HEK293 (cell line): ENCODE measurements at regions not wholly inside any gene's neighbourhood (a gene's known extent, or its start where the extent isn't known, plus 50 kb on each side); places are given as distances from the start of the nearest gene placed in this dataset.

Source experiments
- CTCF ChIA-PET: fragments of 350-600 bp; formaldehyde crosslinking; extraction: SDS; loops from one replicate; lab custom pipeline; 2021; ENCODE audit warnings: antibody characterized with exemption; lab: Yijun Ruan, JAX
- POLR2A ChIA-PET: fragments of 300-600 bp; formaldehyde crosslinking; extraction: SDS; loops from one replicate; lab custom pipeline; 2020; ENCODE audit warnings: antibody characterized with exemption, inconsistent platforms; lab: Yijun Ruan, JAX
- H3K27ac ChIP-seq: fragments of 200-500 bp; sonication (Bioruptor generic); 2 replicates; pipeline ENCODE4 v1.5.1; 2014; ENCODE audit warnings: low read depth, low read length, control low read depth, inconsistent platforms; ENCODE audit errors: extremely low read depth
- H3K36me3 ChIP-seq, 2 experiments: fragments of 200-500 bp in 1 of 2; sonication (Bioruptor generic) in 1 of 2; 1 replicate in 1 of 2; 2 replicates in 1 of 2; pipeline ENCODE4 v1.5.1; 2014 to 2017; ENCODE audit warnings: inconsistent platforms in 2 of 2, low read length in 2 of 2; ENCODE audit not compliant: control insufficient read depth in 2 of 2, insufficient read depth in 1 of 2
- H3K4me1 ChIP-seq: fragments of 200-500 bp; sonication (Bioruptor generic); 2 replicates; pipeline ENCODE4 v1.5.1; 2014; ENCODE audit warnings: mild to moderate bottlenecking, low read length, inconsistent platforms; ENCODE audit not compliant: control insufficient read depth, insufficient read depth
- H3K4me3 ChIP-seq: 2 replicates; pipeline ENCODE4 v1.5.1; 2011; ENCODE audit warnings: low read depth, mild to moderate bottlenecking, control low read depth, low read length, moderate library complexity
- H3K9me3 ChIP-seq: fragments of 200-500 bp; sonication (Bioruptor generic); 2 replicates; pipeline ENCODE4 v1.5.1; 2014; ENCODE audit warnings: low read depth, low read length, inconsistent platforms; ENCODE audit not compliant: control insufficient read depth, insufficient read depth
- BCL11A ChIP-seq: fragments of 450-650 bp; formaldehyde crosslinking; IDR thresholded peaks from 2 replicates; pipeline ENCODE4 v1.5.1; 2016; ENCODE audit warnings: low read depth, missing biosample characterization, missing genetic modification characterization
- FEZF1 ChIP-seq: fragments of 450-650 bp; formaldehyde crosslinking; IDR thresholded peaks from 2 replicates; pipeline ENCODE4 v1.5.1; 2016; ENCODE audit warnings: missing biosample characterization, missing genetic modification characterization
- KLF17 ChIP-seq: fragments of 450-650 bp; formaldehyde crosslinking; IDR thresholded peaks from 2 replicates; pipeline ENCODE4 v1.5.1; 2016; ENCODE audit warnings: missing biosample characterization, missing genetic modification characterization
- MYNN ChIP-seq: fragments of 450-650 bp; formaldehyde crosslinking; IDR thresholded peaks from 2 replicates; pipeline ENCODE4 v1.5.1; 2016; ENCODE audit warnings: missing biosample characterization, missing genetic modification characterization, borderline replicate concordance
- PRDM6 ChIP-seq: fragments of 450-650 bp; formaldehyde crosslinking; IDR thresholded peaks from 2 replicates; pipeline ENCODE4 v1.5.1; 2017; ENCODE audit warnings: missing biosample characterization, missing genetic modification characterization
- REPIN1 ChIP-seq: fragments of 450-650 bp; formaldehyde crosslinking; IDR thresholded peaks from 2 replicates; pipeline ENCODE4 v1.5.1; 2017; ENCODE audit warnings: missing biosample characterization, missing genetic modification characterization, low read depth
- SETDB1 ChIP-seq: IDR thresholded peaks from one replicate; pipeline ENCODE4 v1.6.1; 2017; ENCODE audit warnings: mild to moderate bottlenecking, low read length, moderate library complexity, mixed read lengths; ENCODE audit not compliant: insufficient read length
- SP7 ChIP-seq: fragments of 450-650 bp; formaldehyde crosslinking; IDR thresholded peaks from 2 replicates; pipeline ENCODE4 v1.5.1; 2016; ENCODE audit warnings: missing biosample characterization, missing genetic modification characterization
- YY2 ChIP-seq: fragments of 450-650 bp; formaldehyde crosslinking; IDR thresholded peaks from 2 replicates; pipeline ENCODE4 v1.5.1; 2016; ENCODE audit warnings: missing biosample characterization, missing genetic modification characterization
- ZBTB1 ChIP-seq: fragments of 450-650 bp; formaldehyde crosslinking; IDR thresholded peaks from 2 replicates; pipeline ENCODE4 v1.5.1; 2016; ENCODE audit warnings: missing biosample characterization, missing genetic modification characterization
- ZBTB17 ChIP-seq: fragments of 450-650 bp; formaldehyde crosslinking; IDR thresholded peaks from 2 replicates; pipeline ENCODE4 v1.5.1; 2016; ENCODE audit warnings: missing biosample characterization, missing genetic modification characterization
- ZFHX2 ChIP-seq: fragments of 450-650 bp; formaldehyde crosslinking; conservative IDR thresholded peaks from 2 replicates; pipeline ENCODE4 v1.5.1; 2016; ENCODE audit warnings: missing biosample characterization, missing genetic modification characterization
- ZFP41 ChIP-seq: fragments of 450-650 bp; formaldehyde crosslinking; IDR thresholded peaks from 2 replicates; pipeline ENCODE4 v1.5.1; 2016; ENCODE audit warnings: missing biosample characterization, missing genetic modification characterization, borderline replicate concordance
- ZNF174 ChIP-seq: fragments of 450-650 bp; formaldehyde crosslinking; IDR thresholded peaks from 2 replicates; pipeline ENCODE4 v1.5.0; 2017; ENCODE audit warnings: missing biosample characterization, mild to moderate bottlenecking, missing genetic modification characterization
- ZNF211 ChIP-seq: fragments of 450-650 bp; formaldehyde crosslinking; IDR thresholded peaks from 2 replicates; pipeline ENCODE4 v1.5.1; 2016; ENCODE audit warnings: low read depth, missing biosample characterization, missing genetic modification characterization
- ZNF239 ChIP-seq: fragments of 450-650 bp; formaldehyde crosslinking; IDR thresholded peaks from 2 replicates; pipeline ENCODE4 v1.5.1; 2016; ENCODE audit warnings: missing biosample characterization, missing genetic modification characterization
- ZNF266 ChIP-seq: fragments of 450-650 bp; formaldehyde crosslinking; IDR thresholded peaks from 2 replicates; pipeline ENCODE4 v1.5.1; 2016; ENCODE audit warnings: missing biosample characterization, missing genetic modification characterization, low read depth
- ZNF302 ChIP-seq: fragments of 450-650 bp; formaldehyde crosslinking; IDR thresholded peaks from 2 replicates; pipeline ENCODE4 v1.5.1; 2016; ENCODE audit warnings: missing biosample characterization, missing genetic modification characterization, low read depth
- ZNF394 ChIP-seq: fragments of 450-650 bp; formaldehyde crosslinking; IDR thresholded peaks from 2 replicates; pipeline ENCODE4 v1.5.1; 2016; ENCODE audit warnings: missing biosample characterization, missing genetic modification characterization, mild to moderate bottlenecking, moderate library complexity, borderline replicate concordance
- ZNF501 ChIP-seq: fragments of 450-650 bp; formaldehyde crosslinking; IDR thresholded peaks from 2 replicates; pipeline ENCODE4 v1.5.1; 2016; ENCODE audit warnings: missing biosample characterization, missing genetic modification characterization
- ZNF521 ChIP-seq: fragments of 450-650 bp; formaldehyde crosslinking; IDR thresholded peaks from 2 replicates; pipeline ENCODE4 v1.5.1; 2017; ENCODE audit warnings: missing biosample characterization, mild to moderate bottlenecking, missing genetic modification characterization
- ZNF544 ChIP-seq: fragments of 450-650 bp; formaldehyde crosslinking; IDR thresholded peaks from 2 replicates; pipeline ENCODE4 v1.5.0; 2017; ENCODE audit warnings: missing biosample characterization, missing genetic modification characterization
- ZNF580 ChIP-seq: fragments of 450-650 bp; formaldehyde crosslinking; IDR thresholded peaks from 2 replicates; pipeline ENCODE4 v1.5.1; 2016; ENCODE audit warnings: missing biosample characterization, missing genetic modification characterization
- ZNF600 ChIP-seq: fragments of 450-650 bp; formaldehyde crosslinking; IDR thresholded peaks from 2 replicates; pipeline ENCODE4 v1.5.1; 2016; ENCODE audit warnings: missing biosample characterization, missing genetic modification characterization
- ZNF645 ChIP-seq: fragments of 450-650 bp; formaldehyde crosslinking; IDR thresholded peaks from 2 replicates; pipeline ENCODE4; 2016; ENCODE audit warnings: missing biosample characterization, missing genetic modification characterization
- ZNF776 ChIP-seq: fragments of 450-650 bp; formaldehyde crosslinking; IDR thresholded peaks from 2 replicates; pipeline ENCODE4 v1.5.0; 2017; ENCODE audit warnings: missing biosample characterization, missing genetic modification characterization, borderline replicate concordance
- ZNF830 ChIP-seq: fragments of 450-650 bp; IDR thresholded peaks from 2 replicates; pipeline ENCODE4 v1.5.0; 2018; ENCODE audit warnings: missing biosample characterization, missing genetic modification characterization, low read depth, mild to moderate bottlenecking, moderate library complexity
- ZSCAN4 ChIP-seq: fragments of 450-650 bp; formaldehyde crosslinking; IDR thresholded peaks from 2 replicates; pipeline ENCODE4 v1.5.1; 2017; ENCODE audit warnings: missing biosample characterization, missing genetic modification characterization

GRCh38 chr2:107428781-107429180, 397.9 kb upstream of the RGPD4 start (continued):
- TF ChIP-seq ZNF239 (tag by site-specific recombination) = no peak
- no peak for TF ChIP-seq ZNF174 (tag by site-specific recombination)
- no peak for TF ChIP-seq FEZF1 (tag by site-specific recombination)
- TF ChIP-seq ZNF394 (tag by site-specific recombination) = no peak
- no peak for TF ChIP-seq KLF17 (tag by site-specific recombination)
- no peak for TF ChIP-seq YY2 (tag by site-specific recombination)
- no peak for TF ChIP-seq REPIN1 (tag by site-specific recombination)
- TF ChIP-seq SP7 (tag by site-specific recombination) = no peak

GRCh38 chr2:107430006-107430405, 396.7 kb upstream of the RGPD4 start:
- TF ChIP-seq BCL11A (tag by site-specific recombination) (no peak), ZBTB17 (tag by site-specific recombination) (no peak), ZNF266 (tag by site-specific recombination) (no peak), YY2 (tag by site-specific recombination) (no peak), ZNF600 (tag by site-specific recombination) (no peak), MYNN (tag by site-specific recombination) (no peak), ZNF521 (tag by site-specific recombination) (no peak), ZSCAN4 (tag by site-specific recombination) (no peak), ZBTB1 (tag by site-specific recombination) (no peak), ZNF830 (no peak), PRDM6 (tag by site-specific recombination) (no peak)
- Histone ChIP-seq H3K4me3 (no peak overlapping the region), H3K36me3 (no peaks in the 10 kb centered on the region), H3K9me3 (no peaks in the 10 kb centered on the region), H3K27ac (no peak overlapping the region), H3K4me1 (no peaks in the 10 kb centered on the region)
- POLR2A ChIA-PET = no interaction called here
- CTCF ChIA-PET = no interaction called here

GRCh38 chr2:107430596-107431266, 396.0 kb upstream of the RGPD4 start:
- Histone ChIP-seq H3K4me1 (no peaks in the 10 kb centered on the region), H3K27ac (no peak overlapping the region), H3K4me3 (no peak overlapping the region), H3K36me3 (no peaks in the 10 kb centered on the region), H3K9me3 (no peaks in the 10 kb centered on the region)
- ChIA-PET POLR2A (no interaction called here), CTCF (no interaction called here)
- TF ChIP-seq ZNF302 (tag by site-specific recombination) (no peak), ZNF776 (tag by site-specific recombination) (no peak), SETDB1 (no peak), YY2 (tag by site-specific recombination) (no peak), ZFP41 (tag by site-specific recombination) (no peak), ZNF211 (no peak), ZNF645 (no peak), ZFHX2 (tag by site-specific recombination) (no peak), ZNF501 (no peak), ZNF544 (no peak), ZNF580 (tag by site-specific recombination) (no peak)
